Fibroblast of mammary gland (primary cell): ENCODE measurements at regions not wholly inside any gene's neighbourhood (a gene's known extent, or its start where the extent isn't known, plus 50 kb on each side); places are given as distances from the start of the nearest gene placed in this dataset.
A peak's percentile ranks its signal among the peaks of the same experiment; 100 is the strongest.

Experiments used
- DNase-seq: peaks from one replicate; pipeline ENCODE4 v3.0.0-alpha.2; 2010; ENCODE audit warnings: low read depth
- H3K4me3 ChIP-seq: 2 replicates; pipeline ENCODE4 v1.5.1; 2011; ENCODE audit warnings: low read depth, mild to moderate bottlenecking, low read length, moderate library complexity; ENCODE audit not compliant: control insufficient read depth
- TF ChIP-seq, protein P1 (sequence below): conservative IDR thresholded peaks from 2 replicates; pipeline ENCODE4 v1.5.1; 2011; ENCODE audit warnings: low read depth, low read length, inconsistent platforms; ENCODE audit not compliant: control insufficient read depth, insufficient read depth

GRCh38 chr5:143495821-143496275 lies 92.4 kb upstream of the NR3C1 start:
- DNase-seq = peak; percentile 95
- TF ChIP-seq, protein P1, sequence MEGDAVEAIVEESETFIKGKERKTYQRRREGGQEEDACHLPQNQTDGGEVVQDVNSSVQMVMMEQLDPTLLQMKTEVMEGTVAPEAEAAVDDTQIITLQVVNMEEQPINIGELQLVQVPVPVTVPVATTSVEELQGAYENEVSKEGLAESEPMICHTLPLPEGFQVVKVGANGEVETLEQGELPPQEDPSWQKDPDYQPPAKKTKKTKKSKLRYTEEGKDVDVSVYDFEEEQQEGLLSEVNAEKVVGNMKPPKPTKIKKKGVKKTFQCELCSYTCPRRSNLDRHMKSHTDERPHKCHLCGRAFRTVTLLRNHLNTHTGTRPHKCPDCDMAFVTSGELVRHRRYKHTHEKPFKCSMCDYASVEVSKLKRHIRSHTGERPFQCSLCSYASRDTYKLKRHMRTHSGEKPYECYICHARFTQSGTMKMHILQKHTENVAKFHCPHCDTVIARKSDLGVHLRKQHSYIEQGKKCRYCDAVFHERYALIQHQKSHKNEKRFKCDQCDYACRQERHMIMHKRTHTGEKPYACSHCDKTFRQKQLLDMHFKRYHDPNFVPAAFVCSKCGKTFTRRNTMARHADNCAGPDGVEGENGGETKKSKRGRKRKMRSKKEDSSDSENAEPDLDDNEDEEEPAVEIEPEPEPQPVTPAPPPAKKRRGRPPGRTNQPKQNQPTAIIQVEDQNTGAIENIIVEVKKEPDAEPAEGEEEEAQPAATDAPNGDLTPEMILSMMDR = no peak

GRCh38 chr5:143495110-143495509 lies 91.6 kb upstream of the NR3C1 start:
- H3K4me3 ChIP-seq = no peak overlapping the region
- peak; percentile 66 for DNase-seq
- TF ChIP-seq, protein P1 = no peak

More at GRCh38 chr5:143495821-143496275, 92.4 kb upstream of the NR3C1 start:
- H3K4me3 ChIP-seq = no peak overlapping the region

GRCh38 chr5:143494595-143494994 lies 91.1 kb upstream of the NR3C1 start:
- DNase-seq = no peak
- TF ChIP-seq, protein P1 = no peak
- no peak overlapping the region for H3K4me3 ChIP-seq

DNA sequence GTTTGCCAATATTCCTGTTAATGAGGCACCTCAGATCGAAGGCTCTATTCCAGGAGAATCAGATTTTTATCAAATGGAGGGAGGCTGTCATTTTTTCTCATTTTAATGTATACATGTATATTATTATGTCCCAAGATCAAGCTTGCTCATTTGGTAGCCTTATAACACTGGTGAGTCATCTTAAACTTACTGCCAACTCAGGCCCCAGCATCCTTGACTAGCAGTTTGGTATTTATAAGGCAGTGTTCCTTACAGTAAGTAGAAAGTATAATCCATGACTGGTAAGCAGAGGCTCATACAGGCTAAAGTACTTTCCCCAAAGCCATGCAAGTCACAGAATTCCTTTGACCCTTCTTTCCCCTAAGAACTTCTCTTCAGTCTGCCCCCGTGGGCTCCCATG lies 90.7 kb upstream of the NR3C1 start:
- TF ChIP-seq, protein P1 = no peak
- peak; percentile 89 for DNase-seq
- no peak overlapping the region for H3K4me3 ChIP-seq

DNA sequence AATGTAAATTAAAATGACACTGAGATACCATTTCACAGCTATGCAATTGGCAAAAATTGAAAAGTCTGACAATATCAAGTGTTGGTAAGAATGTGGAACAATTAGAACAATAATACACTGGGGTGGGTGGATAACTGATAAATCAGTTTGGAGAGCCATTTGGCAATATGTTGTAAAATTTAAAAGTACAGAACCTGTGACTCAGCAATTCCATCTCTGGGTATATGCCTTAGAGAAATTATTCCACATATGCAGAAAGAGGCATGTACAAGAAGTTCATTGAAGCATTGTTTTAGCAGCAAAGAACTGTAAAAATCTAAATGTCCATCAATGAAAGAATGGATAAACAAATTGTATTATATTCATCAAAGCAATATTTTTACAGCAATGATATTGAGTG lies 89.3 kb upstream of the NR3C1 start:
- TF ChIP-seq, protein P1 = no peak
- no peak for DNase-seq
- H3K4me3 ChIP-seq = no peak overlapping the region

DNA sequence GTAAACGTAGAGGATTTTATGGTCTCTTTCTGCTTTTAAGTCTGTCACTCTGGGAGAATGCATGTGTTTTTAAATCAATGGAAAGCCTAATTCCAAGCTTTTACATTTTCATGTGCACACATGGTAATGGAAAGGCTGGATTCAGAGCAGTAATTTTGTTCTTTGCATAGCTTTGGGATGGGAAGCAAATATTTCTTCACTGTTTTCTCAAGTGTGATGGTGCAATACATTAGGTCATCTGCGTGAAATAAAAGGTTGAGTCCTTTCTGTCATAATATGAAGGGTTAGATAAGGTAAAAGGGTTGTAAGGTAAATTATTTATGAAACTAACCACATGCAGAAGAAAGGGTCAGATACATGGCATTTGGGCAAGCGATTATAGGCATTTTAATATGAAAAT lies 88.2 kb upstream of the NR3C1 start:
- TF ChIP-seq, protein P1 = no peak
- peak; percentile 38 for DNase-seq
- no peak overlapping the region for H3K4me3 ChIP-seq

- no peak for DNase-seq
- no peak overlapping the region for H3K4me3 ChIP-seq
- TF ChIP-seq, protein P1 = no peak
These were observed 84.9 kb upstream of the NR3C1 start for GRCh38 chr5:143488381-143488780.
